NCI-H2029 (cell line): ENCODE measurements at regions not wholly inside any gene's neighbourhood (a gene's known extent, or its start where the extent isn't known, plus 50 kb on each side); places are given as distances from the start of the nearest gene placed in this dataset.
"Not testable (repeated sequence)": the region's sequence is repeated elsewhere in the genome, so short reads cannot be mapped to it uniquely, and the experiment has no call there.

ENCODE experiments used
- DNase-seq: peaks from one replicate; lab custom pipeline; 2025; lab: John Stamatoyannopoulos, UW

DNA sequence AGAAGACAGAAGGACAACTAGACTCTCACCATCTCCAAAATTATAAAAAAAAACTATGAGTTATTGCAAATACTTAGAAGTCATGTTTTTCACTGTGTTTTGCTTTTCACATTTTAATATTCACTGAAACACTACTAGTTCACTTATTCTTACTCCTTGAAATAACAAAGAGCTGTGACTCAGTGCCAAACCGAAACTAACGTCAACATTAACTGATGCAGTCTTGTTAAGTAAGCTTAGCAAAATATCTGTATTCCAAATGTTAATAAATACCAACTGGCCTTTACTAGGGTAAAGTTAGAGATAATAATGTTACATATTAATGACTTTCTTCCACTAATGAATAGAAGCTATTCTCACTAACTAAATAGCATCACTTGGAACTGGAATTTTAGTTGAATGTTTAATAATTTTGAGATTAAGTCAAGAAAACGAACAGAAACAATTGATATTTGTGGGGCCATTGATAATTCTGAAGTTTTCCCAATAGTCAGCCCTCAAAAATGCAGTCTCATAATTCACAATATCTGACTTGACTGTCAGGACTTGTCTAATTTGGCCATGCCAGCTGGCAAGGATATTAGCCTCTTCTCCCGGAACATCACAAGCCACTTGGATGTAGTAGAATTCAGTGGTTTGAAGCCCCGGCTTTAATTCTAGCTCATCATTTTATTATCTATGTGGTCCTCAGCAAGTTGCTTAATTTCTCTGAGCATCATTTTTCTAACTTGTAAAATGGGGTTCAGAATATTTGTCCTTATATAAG, 230.1 kb upstream of the DDI1 start:
- no peak for DNase-seq

DNA sequence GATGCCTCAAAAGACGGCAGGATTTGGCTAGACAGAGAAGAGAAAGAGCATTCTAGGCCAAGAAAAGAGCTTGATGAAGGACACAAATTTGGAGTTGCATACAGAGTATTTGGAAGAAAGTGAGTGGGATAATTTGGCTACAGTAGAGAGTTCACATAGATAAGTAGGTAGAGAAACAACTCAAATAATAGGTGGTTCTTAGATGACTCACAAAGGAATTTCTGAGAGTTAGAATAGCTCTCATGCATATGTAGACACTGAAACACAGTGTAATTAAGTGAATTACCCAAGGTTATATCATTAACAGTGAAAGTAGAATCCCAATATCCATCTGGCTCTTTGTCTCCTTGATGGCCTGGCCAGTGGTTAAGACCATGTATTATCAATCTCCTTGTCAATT, 228.6 kb upstream of the DDI1 start:
- DNase-seq: no peak

DNA sequence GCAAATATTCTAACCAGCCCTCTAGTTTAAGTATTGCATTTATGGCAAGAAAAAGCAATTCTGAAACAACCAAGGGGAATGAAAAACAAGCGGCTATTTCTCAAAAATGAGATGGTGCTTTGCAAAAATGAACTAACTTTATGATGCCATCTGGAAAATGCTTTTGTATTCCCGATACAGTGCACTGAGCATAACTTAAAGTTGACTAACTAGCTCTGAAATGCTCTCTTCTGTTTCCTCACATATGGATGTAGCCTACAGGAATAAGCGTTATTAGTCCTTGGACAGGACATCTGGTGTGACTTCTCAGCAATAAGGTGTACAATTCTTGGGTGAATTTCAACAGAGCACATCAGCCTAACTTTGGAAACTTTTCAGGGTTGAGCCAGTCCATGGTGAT, 228.2 kb upstream of the DDI1 start:
- no peak for DNase-seq

DNA sequence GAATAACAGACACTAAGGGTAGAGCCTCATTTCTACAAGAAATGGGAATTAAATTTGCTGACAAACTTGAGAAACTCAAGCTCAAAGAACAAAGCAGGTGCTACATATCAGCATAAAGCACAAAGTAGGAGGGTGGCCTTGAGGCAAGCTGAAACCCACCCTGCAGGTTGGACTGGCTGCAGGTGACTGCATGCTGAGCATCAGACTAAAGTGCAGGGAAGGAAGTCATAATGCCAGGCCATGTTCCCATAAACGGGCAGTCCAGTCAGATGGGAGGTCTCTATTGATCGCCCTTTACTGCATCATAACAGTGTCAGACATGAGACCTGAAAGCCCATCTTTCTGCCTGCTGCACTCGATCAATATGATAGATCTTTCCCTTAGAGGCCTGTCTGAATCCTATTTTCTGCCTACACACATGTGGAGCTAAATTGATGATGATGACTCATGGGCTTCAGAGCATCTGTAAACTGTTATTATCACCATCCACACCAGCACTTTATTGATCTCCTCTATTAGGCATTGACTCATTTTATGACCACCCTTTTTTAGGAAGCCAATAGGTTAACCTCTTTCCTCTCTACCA, 224.5 kb upstream of the DDI1 start:
- no peak for DNase-seq

GRCh38 chr11:103812680-103813079, 223.8 kb upstream of the DDI1 start:
- no peak for DNase-seq

GRCh38 chr11:103820345-103820744, 216.1 kb upstream of the DDI1 start:
- DNase-seq: not testable (repeated sequence)

- no peak for DNase-seq
Measured at GRCh38 chr11:103824116-103824515, 212.3 kb upstream of the DDI1 start.

GRCh38 chr11:103825469-103825868, 211.0 kb upstream of the DDI1 start:
- no peak for DNase-seq

- DNase-seq: no peak
Measured at GRCh38 chr11:103826856-103827255, 209.6 kb upstream of the DDI1 start.

- DNase-seq: no peak
Measured at GRCh38 chr11:103829596-103829995, 206.8 kb upstream of the DDI1 start.

DNA sequence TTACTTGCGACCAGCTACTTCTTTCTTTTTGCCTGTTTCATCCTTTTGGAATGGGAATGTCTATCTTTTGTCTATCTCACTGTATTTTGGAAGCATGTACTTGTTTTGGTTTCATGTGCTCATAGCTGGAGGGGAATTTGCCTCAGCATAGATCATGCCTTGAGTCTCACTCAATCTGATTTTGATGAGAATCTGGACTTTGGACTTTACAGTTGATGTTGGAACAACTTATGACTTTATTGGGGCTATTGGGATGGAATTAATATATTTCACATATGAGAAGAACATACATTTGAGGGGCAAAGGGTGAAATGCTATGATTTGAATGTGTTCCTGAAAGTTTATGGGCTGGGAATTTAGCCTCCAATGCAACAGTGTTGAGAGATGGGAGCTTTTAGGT, 206.2 kb upstream of the DDI1 start:
- no peak for DNase-seq

GRCh38 chr11:103832762-103833161, 203.7 kb upstream of the DDI1 start:
- DNase-seq: no peak

DNA sequence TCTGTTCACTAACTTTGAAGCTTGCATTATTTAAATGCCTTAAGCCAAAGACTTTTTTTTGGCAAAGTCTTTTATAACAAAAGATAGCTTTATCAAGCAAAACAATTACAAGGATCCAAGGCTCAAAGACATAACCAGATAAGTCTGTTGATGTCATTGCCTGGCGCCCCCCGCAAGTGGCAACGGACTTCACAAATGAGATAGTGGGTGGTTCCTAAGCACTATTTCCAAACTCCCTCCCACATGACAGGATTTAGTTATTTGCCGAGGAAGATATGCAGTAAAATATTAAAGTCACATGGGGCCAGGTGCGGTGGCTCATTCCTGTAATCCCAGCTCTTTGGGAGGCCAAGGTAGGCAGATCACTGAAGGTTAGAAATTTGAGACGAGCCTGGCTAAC, 194.2 kb upstream of the DDI1 start:
- no peak for DNase-seq

DNA sequence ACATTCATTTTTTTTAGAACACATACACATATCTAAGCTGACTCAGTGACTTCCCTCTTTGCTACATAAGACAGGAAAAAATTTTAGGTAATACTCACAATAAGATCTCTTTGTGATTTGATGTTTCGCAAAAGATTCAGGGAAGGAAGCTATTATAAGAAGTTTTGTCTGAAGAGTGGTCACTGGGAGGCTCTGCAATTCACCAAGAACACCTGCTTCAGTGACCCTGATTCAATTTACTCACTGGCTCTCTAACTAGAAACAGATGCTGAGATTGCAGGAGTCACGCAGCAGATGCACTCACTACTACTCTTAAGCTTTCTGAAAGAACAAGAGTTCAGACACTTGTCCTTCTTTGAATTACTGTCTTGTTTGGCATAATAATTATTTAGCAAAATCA, 193.6 kb upstream of the DDI1 start:
- no peak for DNase-seq

DNA sequence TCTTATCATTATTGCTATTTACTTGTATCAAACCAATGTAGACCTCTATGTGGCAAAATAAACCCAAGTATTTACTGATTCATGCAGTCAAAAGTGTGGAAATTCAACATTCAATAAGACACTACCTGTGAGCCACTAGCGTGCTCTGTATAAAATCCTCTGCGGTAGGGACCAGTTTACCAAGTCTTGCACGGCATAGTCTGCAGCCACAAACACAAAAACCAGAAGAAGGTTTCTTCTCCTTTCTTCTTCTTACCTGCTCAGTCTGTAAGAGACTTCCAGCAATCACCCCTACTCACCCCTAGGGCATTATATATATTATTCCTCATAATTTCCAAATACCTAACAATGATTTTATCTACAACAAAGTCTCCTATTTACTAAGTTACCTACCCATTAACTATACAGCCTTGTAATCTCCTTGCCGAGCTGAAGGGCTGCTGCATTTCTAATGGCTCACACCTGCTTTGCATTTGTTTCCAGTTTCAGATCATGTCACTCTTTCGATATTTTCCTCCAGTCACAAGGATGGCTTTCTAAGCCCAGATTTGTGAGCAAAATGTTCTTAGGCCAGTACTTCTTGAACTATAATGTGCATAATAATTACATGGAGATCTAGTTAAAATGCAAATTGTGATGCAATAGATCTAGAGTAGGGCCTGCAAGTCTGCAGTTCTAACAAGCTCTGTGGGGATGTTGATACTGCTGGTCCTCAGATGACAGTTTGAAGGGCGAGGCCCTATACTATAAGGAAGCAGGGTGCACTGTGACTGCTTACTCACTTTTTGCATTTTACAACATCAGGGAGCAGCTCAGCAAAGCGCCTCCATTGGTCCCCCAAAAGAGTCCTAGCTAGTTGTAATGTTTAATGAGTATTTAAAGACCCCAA, 191.9 kb upstream of the DDI1 start:
- no peak for DNase-seq

- no peak for DNase-seq
Measured at GRCh38 chr11:103845331-103845730, 191.1 kb upstream of the DDI1 start.

DNA sequence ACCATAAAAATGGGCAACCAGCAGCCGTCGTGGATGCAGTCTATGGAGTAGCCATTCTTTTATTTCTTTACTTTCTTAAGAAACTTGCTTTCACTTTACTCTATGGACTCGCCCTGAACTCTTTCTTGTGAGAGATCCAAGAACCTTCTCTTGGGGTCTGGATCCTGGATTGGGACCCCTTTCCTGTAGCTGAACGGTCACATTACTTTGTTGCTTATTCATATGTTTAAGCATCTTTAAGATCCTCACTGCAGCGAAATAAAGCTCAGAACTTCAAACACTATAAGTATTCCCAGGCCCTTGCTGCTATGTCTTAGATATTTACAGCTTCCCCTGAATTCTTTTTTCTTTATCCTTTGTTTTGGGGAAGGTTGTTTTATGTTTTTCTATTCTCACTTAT, 187.8 kb upstream of the DDI1 start:
- DNase-seq: no peak

- no peak for DNase-seq
Measured at GRCh38 chr11:103849366-103849765, 187.1 kb upstream of the DDI1 start.

DNA sequence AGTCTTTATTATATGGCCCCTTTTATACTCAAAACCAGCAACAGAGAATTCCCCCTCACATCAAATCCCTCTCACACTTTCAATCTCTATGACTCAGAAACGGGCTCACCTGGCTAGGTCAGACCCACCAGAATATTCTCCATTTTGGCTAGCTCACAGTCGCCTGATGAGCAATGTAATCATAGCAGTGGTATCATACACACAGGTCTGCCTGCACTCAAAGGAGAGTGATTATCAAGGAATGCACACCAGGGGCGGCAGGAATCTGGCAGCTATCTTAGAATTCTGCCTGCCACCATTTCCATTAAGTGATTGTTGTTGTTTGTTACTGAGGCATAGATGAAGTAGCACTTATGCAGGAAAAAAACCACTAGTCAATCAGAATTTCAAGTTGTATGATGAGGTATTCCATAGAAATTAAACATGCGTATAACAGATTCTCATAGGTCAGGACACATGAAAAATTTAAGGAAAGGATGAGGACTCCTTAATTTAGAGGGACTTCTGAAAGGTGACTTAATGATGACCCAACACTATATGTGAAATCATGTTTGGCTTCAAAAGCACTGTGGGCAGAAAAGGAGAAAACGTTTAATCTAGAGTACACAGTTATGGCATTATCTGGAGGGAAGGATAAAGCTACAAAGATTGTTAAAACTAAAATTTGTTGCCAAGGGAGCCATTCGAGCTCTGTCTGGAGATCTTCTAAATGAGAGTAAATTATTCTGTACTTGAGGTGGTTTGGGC, 185.8 kb upstream of the DDI1 start:
- DNase-seq: no peak

DNA sequence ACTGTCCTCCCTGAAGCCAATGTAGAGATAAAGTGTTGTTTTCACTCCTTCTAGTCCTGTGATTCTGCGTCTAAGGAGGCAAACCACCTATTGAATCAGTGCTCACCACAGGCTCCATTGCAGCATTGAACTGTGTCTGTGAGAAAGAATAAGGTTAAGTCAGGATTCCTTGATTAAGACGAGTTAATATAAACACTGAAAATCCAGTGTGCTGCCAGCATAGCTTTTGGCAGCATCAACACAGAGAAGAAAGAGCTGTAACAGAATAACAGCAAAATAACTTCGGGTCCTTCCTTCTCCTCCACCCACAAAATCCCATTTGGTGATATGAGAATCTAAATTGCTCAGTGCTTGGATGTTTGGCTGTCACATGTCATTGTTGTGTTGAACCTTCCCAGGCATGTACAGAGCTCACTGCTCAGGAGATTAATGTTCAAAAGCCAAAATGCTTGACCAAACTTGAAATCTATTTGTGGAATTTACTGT, 185.2 kb upstream of the DDI1 start:
- no peak for DNase-seq
